HG02588 (cell line): ENCODE measurements at regions not wholly inside any gene's neighbourhood (a gene's known extent, or its start where the extent isn't known, plus 50 kb on each side); places are given as distances from the start of the nearest gene placed in this dataset.

Experiments
- ATAC-seq: cut with Tn5 transposase; IDR thresholded peaks from one replicate; pipeline ENCODE4 v1.9.1; 2021; ENCODE audit warnings: mild to moderate bottlenecking, moderate library complexity; ENCODE audit not compliant: unreplicated experiment

DNA sequence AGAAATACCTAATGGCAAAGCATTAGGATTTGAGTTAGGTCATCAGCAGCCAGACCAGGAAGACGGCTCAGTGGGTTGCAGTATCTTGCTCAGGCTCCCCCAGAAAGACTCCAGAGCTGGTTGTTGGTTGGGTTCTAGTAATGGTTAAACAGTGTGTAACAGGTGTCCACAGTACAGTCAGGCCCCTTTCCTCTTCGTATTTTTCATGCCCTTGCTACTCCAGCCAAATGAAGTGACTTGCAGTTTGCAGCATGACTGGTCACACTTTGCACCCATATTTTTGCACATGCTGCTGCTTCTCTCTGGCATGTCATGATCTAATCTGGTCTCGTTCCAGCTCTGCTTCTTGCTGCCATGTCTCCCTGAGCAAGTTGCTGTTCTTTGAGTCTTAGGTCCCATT lies 60.6 kb upstream of the TRPC7 start:
- ATAC-seq, result no peak

- peak; percentile 64 for ATAC-seq
These were observed 59.7 kb upstream of the TRPC7 start for GRCh38 chr5:136424835-136425584.

GRCh38 chr5:136423944-136424606 lies 58.7 kb upstream of the TRPC7 start:
- ATAC-seq, result no peak

DNA sequence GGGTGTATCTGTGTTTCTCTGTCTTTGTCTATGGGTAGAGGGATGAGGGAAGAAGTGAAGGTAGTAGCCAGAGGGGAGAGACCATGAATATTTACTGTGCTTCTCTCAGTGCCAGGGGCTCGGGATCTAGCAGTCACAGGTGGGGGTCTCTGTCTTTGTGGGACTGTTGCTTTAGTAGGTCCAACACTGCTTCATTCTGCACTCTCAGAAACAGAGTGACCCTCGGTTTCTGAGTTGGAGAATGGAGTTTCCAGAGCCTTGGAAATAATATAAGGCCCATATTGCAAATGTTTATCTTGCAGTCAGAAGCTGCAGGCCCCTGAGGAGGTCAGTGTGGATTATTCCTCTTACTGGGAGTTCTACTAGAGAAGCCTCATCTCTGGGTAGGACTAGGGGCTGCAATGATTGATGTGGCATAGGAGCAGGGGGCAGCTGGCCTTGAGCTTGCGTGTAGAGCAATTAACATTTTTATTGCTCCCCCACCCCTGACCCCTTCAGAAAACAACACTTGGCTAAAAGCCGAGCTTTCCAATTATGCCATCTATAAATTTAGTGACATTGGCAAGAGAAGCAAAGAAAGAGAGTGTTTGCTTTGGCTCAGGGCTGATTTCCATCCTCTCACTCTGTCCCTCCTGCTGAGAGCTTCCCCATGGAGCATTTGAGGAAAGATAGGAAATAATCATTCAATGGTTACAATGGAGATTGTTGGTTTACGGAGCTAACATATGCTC lies 55.0 kb upstream of the TRPC7 start:
- ATAC-seq, result no peak

- no peak for ATAC-seq
These were observed 53.0 kb upstream of the TRPC7 start for GRCh38 chr5:136418301-136418700.
